Effector memory CD4-positive, alpha-beta T cell (primary cell): ENCODE measurements at regions not wholly inside any gene's neighbourhood (a gene's known extent, or its start where the extent isn't known, plus 50 kb on each side); places are given as distances from the start of the nearest gene placed in this dataset.
"Not testable (repeated sequence)": the region's sequence is repeated elsewhere in the genome, so short reads cannot be mapped to it uniquely, and the experiment has no call there.

Source experiments
- DNase-seq, 3 donors: peaks; one replicate each; pipeline ENCODE4 v3.0.0-alpha.2; 2020
- H3K27ac ChIP-seq: 2 replicates; pipeline ENCODE4 v1.7.0; 2013; ENCODE audit warnings: mild to moderate bottlenecking, low read length, moderate library complexity; ENCODE audit not compliant: insufficient read depth, poor library complexity, severe bottlenecking
- H3K27me3 ChIP-seq: replicated peaks from 2 replicates; pipeline ENCODE4 v1.7.0; 2013; ENCODE audit warnings: mild to moderate bottlenecking, low read length; ENCODE audit not compliant: insufficient read depth, control insufficient read depth, poor library complexity, severe bottlenecking
- H3K36me3 ChIP-seq: 2 replicates; pipeline ENCODE4 v1.7.0; 2013; ENCODE audit warnings: mild to moderate bottlenecking, low read length, moderate library complexity; ENCODE audit not compliant: control insufficient read depth, insufficient read depth
- H3K4me1 ChIP-seq: 2 replicates; pipeline ENCODE4 v1.7.0; 2013; ENCODE audit warnings: low read length, mild to moderate bottlenecking; ENCODE audit not compliant: control insufficient read depth, insufficient read depth, poor library complexity, severe bottlenecking
- H3K4me3 ChIP-seq: 2 replicates; pipeline ENCODE4 v1.7.0; 2013; ENCODE audit warnings: low read length, low read depth, mild to moderate bottlenecking; ENCODE audit not compliant: insufficient read depth, poor library complexity, severe bottlenecking
- H3K9me3 ChIP-seq: 2 replicates; pipeline ENCODE4 v1.7.0; 2013; ENCODE audit warnings: mild to moderate bottlenecking, low read length, moderate library complexity; ENCODE audit not compliant: control insufficient read depth

DNA sequence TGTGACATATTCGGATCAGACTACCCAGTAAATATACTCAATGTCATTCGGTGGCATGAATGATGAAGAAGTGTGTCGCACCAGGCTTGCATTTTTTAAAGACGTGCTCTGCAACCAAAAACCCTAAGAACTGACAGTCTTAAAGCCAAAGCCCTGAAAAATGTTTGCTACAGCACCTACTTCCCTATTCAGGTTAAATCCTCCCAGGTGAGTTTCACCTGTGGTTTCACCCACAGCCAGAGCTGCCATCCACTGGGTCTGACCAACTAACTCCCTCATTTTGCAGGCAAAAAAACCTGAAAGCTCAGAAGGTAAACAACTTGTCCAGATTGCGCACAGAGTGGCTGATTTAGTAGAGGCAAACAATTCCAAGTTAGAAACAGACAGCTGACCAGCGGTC lies 222.3 kb upstream of the MGAT5 start:
- H3K4me3 ChIP-seq, result no peak overlapping the region
- no peak overlapping the region for H3K27ac ChIP-seq
- no peaks in the 10 kb centered on the region for H3K4me1 ChIP-seq
- H3K9me3 ChIP-seq, result no peaks in the 10 kb centered on the region
- H3K36me3 ChIP-seq, result no peaks in the 10 kb centered on the region
- peaks cover 9% of the 10 kb centered on the region for H3K27me3 ChIP-seq
- no peak for DNase-seq

DNA sequence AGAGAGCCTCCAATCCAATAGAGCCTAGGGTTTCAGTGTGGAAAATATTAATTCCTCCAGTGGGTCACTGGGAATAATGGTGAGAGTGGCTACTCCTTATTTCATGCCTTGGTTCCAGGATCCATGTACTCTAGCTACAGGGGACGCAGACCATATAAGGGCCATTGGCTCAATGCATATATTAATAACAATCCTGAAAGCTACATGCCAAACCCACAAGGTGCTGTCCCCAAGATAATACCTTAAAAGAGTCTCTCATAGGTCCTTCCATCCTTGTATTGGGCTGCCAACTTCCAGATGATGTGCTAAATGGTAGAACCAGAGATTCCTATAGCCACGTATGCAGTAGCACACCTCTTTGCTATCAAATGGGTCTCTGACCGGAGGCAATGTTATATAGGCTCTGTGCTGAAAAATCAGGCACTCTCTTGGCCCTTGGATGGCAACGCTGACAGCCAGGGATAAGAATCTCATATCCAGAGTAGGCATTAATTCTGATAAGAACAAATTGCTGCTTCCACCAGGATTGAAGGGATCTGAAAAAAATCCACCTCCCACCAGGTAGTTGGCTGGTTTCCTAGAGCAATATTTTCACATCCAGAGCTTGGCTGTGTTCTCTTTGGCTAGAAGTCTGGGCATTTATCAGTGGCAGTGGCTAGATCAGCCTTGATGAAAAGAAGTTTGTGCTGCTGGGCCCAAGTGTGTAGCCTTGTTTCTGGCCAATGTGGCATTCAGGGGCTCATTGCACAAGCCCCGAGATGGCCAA lies 218.1 kb upstream of the MGAT5 start:
- H3K4me1 ChIP-seq, result no peaks in the 10 kb centered on the region
- no peak overlapping the region for H3K4me3 ChIP-seq
- no peak for DNase-seq
- no peaks in the 10 kb centered on the region for H3K27me3 ChIP-seq
- H3K9me3 ChIP-seq, result no peaks in the 10 kb centered on the region
- no peaks in the 10 kb centered on the region for H3K36me3 ChIP-seq
- H3K27ac ChIP-seq, result no peak overlapping the region

DNA sequence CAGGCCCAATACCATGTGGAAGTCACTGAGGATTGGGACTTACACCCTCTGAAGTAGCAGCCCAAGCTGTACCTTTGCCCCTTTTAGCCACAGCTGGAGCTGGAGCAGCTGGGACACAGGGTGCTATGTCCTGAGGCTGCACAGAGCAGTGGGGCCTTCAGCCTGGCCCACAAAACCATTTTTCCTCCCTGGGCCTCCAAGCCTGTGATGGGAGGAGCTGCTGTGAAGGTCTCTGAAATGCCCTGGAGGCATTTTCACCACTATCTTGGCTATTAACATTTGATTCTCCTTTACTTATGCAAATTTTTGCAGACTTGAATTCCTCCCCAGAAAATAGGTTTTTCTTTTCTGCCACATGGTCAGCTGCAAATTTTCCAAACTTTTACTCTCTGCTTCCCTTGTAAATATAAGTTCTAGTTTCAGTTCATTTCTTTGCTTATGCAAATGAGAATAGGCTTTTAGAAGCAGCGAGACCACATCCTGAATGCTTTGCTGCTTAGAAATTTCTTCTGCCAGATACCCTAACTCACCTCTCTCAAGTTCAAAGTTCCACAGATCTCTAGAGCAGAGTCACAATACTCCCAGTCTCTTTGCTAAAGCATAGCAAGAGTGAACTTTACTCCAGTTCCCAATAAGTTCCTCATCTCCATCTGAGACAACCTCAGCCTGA lies 213.8 kb upstream of the MGAT5 start:
- Histone ChIP-seq H3K4me3 (no peak overlapping the region), H3K9me3 (no peaks in the 10 kb centered on the region), H3K27ac (no peak overlapping the region), H3K4me1 (no peaks in the 10 kb centered on the region), H3K36me3 (no peaks in the 10 kb centered on the region), H3K27me3 (no peaks in the 10 kb centered on the region)
- DNase-seq, result no peak

DNA sequence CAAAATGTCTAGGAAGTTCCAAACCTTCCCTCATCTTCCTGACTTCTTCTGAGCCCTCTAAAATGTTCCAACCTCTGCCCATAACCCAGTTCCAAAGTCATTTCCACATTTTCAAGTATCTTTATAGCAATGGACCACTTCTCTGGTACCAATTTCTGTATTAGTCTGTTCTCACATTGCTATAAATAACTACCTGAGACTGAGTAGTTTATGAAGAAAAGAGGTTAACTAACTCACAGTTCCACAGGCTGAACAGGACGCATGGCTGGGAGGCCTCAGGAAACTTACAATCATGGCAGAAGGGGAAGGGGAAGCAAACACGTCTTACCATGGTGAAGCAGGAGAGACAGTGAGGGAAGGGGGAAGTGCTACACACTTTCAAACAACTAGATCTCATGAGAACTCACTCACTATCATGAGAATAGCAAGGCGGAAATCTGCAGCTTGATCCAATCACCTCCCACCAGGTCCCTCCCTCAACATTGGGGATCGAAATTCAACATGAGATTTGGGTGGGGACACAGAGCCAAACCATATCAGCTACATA lies 213.2 kb upstream of the MGAT5 start:
- not testable (repeated sequence) for H3K27ac ChIP-seq, H3K36me3 ChIP-seq, DNase-seq, H3K27me3 ChIP-seq, H3K4me3 ChIP-seq, H3K4me1 ChIP-seq, H3K9me3 ChIP-seq

DNA sequence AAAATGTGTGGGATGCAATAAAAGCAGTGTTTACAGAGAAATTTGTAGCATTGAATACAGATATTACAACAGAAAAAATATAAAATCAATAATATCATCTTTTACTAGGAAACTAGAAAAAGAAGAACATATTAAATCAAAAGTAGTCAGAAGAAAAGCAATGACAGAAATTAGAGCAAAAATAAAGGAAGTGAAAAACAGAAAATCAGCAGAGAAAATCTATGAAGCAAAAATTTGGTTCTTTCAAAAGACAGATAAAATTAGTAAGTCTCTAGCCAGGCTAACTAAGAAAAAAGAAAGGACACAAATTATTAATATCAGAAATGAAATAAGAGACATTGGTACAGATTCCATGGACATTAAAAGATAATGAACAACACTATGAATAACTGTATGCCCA lies 212.0 kb upstream of the MGAT5 start:
- no peaks in the 10 kb centered on the region for H3K36me3 ChIP-seq
- H3K27ac ChIP-seq, result no peak overlapping the region
- no peaks in the 10 kb centered on the region for H3K9me3 ChIP-seq
- no peak overlapping the region for H3K4me3 ChIP-seq
- no peak for DNase-seq
- H3K4me1 ChIP-seq, result no peaks in the 10 kb centered on the region
- no peaks in the 10 kb centered on the region for H3K27me3 ChIP-seq

DNA sequence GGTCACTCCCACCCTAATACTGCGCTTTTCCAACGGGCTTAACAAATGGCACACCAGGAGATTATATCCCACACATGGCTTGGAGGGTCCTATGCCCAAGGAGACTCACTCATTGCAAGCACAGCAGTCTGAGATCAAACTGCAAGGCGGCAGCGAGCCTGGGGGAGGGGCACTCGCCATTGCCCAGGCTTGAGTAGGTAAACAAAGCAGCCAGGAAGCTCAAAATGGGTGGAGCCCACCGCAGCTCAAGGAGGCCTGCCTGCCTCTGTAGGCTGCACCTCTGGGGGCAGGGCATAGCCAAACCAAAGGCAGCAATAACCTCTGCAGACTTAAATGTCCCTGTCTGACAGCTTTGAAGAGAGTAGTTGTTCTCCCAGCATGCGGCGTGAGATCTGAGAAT lies 210.8 kb upstream of the MGAT5 start:
- not testable (repeated sequence) for H3K4me1 ChIP-seq, DNase-seq, H3K36me3 ChIP-seq, H3K9me3 ChIP-seq, H3K27me3 ChIP-seq, H3K27ac ChIP-seq, H3K4me3 ChIP-seq

DNA sequence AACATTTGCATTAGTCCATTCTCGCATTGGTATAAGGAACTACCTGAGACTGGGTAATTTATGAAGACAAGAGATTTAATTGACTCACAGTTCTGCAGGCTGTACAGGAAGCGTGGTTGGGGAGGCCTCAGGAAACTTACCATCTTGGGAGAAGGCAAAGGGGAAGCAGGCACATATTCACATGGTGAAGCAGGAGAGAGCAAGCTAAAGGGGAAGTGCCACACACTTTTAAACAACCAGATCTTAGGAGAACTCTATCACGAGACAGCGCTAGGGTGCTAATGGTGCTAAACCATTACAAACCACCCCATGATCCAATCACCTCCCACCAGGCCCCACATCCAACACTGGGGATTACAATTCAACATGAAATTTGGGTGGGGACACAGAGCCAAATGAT lies 201.7 kb upstream of the MGAT5 start:
- Histone ChIP-seq H3K4me1 (no peaks in the 10 kb centered on the region), H3K36me3 (no peaks in the 10 kb centered on the region), H3K27ac (no peak overlapping the region), H3K4me3 (no peak overlapping the region), H3K27me3 (no peaks in the 10 kb centered on the region), H3K9me3 (no peaks in the 10 kb centered on the region)
- no peak for DNase-seq

DNA sequence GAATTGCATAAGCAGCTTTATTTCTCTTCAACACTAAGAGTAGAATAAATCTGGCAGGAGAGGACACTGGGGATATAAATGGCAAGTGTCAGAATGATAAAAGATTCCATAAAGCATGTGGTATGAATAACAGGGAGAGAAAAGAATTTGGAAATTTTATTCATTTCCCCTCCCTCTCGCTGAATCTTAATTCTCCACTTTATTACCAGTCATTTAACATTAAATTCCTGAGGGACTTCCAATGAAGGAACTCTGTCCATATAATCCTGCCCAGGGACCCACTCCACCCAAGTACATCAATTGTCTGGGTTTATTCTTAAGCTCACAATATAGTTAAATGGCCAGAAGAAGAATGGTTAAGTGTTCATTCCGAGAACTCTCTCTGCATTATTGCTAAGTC lies 197.7 kb upstream of the MGAT5 start:
- DNase-seq, result no peak
- Histone ChIP-seq H3K4me1 (no peaks in the 10 kb centered on the region), H3K4me3 (no peak overlapping the region), H3K9me3 (no peaks in the 10 kb centered on the region), H3K36me3 (no peaks in the 10 kb centered on the region), H3K27me3 (no peaks in the 10 kb centered on the region), H3K27ac (no peak overlapping the region)

DNA sequence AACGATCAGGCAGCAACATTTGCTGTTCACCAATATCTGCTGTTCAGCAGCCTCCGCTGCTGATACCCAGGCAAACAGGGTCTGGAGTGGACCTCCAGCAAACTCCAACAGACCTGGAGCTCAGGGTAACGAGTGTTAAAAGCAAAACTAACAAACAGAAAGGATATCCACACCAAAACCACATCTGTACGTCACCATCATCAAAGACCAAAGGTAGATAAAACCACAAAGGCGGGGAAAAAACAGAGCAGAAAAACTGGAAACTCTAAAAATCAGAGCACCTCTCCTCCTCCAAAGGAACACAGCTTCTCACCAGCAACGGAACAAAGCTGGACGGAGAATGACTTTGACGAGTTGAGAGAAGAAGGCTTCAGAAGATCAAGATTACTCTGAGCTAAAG lies 192.8 kb upstream of the MGAT5 start:
- H3K36me3 ChIP-seq, H3K4me1 ChIP-seq, H3K27me3 ChIP-seq, DNase-seq, H3K4me3 ChIP-seq, H3K9me3 ChIP-seq, H3K27ac ChIP-seq: not testable (repeated sequence)

DNA sequence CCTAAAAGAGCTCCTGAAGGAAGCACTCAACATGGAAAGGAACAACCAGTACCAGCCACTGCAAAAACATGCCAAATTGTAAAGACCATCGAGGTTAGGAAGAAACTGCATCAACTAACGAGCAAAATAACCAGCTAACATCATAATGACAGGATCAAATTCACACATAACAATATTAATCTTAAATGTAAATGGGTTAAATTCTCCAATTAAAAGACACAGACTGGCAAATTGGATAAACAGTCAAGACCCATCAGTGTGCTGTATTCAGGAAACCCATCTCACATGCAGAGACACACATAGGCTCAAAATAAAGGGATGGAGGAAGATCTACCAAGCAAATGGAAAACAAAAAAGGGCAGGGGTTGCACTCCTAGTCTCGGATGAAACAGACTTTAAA lies 191.6 kb upstream of the MGAT5 start:
- not testable (repeated sequence) for H3K27ac ChIP-seq, H3K36me3 ChIP-seq, H3K9me3 ChIP-seq, H3K4me3 ChIP-seq, DNase-seq, H3K4me1 ChIP-seq, H3K27me3 ChIP-seq
